ENCODE measurements at regions not wholly inside any gene's neighbourhood (a gene's known extent, or its start where the extent isn't known, plus 50 kb on each side); places are given as distances from the start of the nearest gene placed in this dataset.
A peak's percentile ranks its signal among the peaks of the same experiment; 100 is the strongest.

GRCh38 chr18:56382541-56382940 lies 255.9 kb downstream of the TXNL1 start:
- DNase-seq (ENCODE audit: low read depth in 1 of 2, low spot score in 1 of 2), result no peak
- no peak for TF ChIP-seq JUND (IDR thresholded peaks at IDR 0.05; ENCODE audit: low read depth)
- in situ Hi-C loops (cut with HindIII; ENCODE audit: low pct_unique_long_range_greater_than_20kb, low sequenced_read_pairs), result no loop called here

- DNase-seq (ENCODE audit: low read depth in 1 of 2, low spot score in 1 of 2), result no peak
- in situ Hi-C loops (cut with HindIII; ENCODE audit: low pct_unique_long_range_greater_than_20kb, low sequenced_read_pairs), result no loop called here
- TF ChIP-seq JUND (IDR thresholded peaks at IDR 0.05; ENCODE audit: low read depth), result no peak
Measured at GRCh38 chr18:56381196-56381595, 257.2 kb downstream of the TXNL1 start.

- in situ Hi-C loops (cut with HindIII; ENCODE audit: low pct_unique_long_range_greater_than_20kb, low sequenced_read_pairs), result no loop called here
- no peak for TF ChIP-seq JUND (IDR thresholded peaks at IDR 0.05; ENCODE audit: low read depth)
- DNase-seq (ENCODE audit: low read depth in 1 of 2, low spot score in 1 of 2), result no peak
Measured at GRCh38 chr18:56380685-56381084, 257.7 kb downstream of the TXNL1 start.

- in situ Hi-C loops (cut with HindIII; ENCODE audit: low pct_unique_long_range_greater_than_20kb, low sequenced_read_pairs), result no loop called here
- no peak for TF ChIP-seq JUND (IDR thresholded peaks at IDR 0.05; ENCODE audit: low read depth)
- no peak for DNase-seq (ENCODE audit: low read depth in 1 of 2, low spot score in 1 of 2)
Measured at GRCh38 chr18:56379256-56379655, 259.1 kb downstream of the TXNL1 start.

GRCh38 chr18:56377231-56377630 lies 261.2 kb downstream of the TXNL1 start:
- DNase-seq (ENCODE audit: low read depth in 1 of 2, low spot score in 1 of 2), result no peak
- no peak for TF ChIP-seq JUND (IDR thresholded peaks at IDR 0.05; ENCODE audit: low read depth)
- in situ Hi-C loops (cut with HindIII; ENCODE audit: low pct_unique_long_range_greater_than_20kb, low sequenced_read_pairs), result no loop called here

- in situ Hi-C loops (cut with HindIII; ENCODE audit: low pct_unique_long_range_greater_than_20kb, low sequenced_read_pairs), result no loop called here
- TF ChIP-seq JUND (IDR thresholded peaks at IDR 0.05; ENCODE audit: low read depth), result no peak
- DNase-seq (ENCODE audit: low read depth in 1 of 2, low spot score in 1 of 2), result peak in 1 of 2 experiments; percentile 2
Measured at GRCh38 chr18:56374007-56374655, 264.3 kb downstream of the TXNL1 start.

- DNase-seq (ENCODE audit: low read depth in 1 of 2, low spot score in 1 of 2), result no peak
- in situ Hi-C loops (cut with HindIII; ENCODE audit: low pct_unique_long_range_greater_than_20kb, low sequenced_read_pairs), result no loop called here
- TF ChIP-seq JUND (IDR thresholded peaks at IDR 0.05; ENCODE audit: low read depth), result no peak
Measured at GRCh38 chr18:56373601-56374000, 264.8 kb downstream of the TXNL1 start.

- in situ Hi-C loops (cut with HindIII; ENCODE audit: low pct_unique_long_range_greater_than_20kb, low sequenced_read_pairs), result no loop called here
- no peak for DNase-seq (ENCODE audit: low read depth in 1 of 2, low spot score in 1 of 2)
- TF ChIP-seq JUND (IDR thresholded peaks at IDR 0.05; ENCODE audit: low read depth), result no peak
Measured at GRCh38 chr18:56368066-56368465, 270.3 kb downstream of the TXNL1 start.

GRCh38 chr18:56358608-56359280 lies 279.6 kb downstream of the TXNL1 start:
- no peak for TF ChIP-seq JUND (IDR thresholded peaks at IDR 0.05; ENCODE audit: low read depth)
- in situ Hi-C loops (cut with HindIII; ENCODE audit: low pct_unique_long_range_greater_than_20kb, low sequenced_read_pairs), result no loop called here
- DNase-seq (ENCODE audit: low read depth in 1 of 2, low spot score in 1 of 2), result peak in 1 of 2 experiments; percentile 15

- no peak for TF ChIP-seq JUND (IDR thresholded peaks at IDR 0.05; ENCODE audit: low read depth)
- in situ Hi-C loops (cut with HindIII; ENCODE audit: low pct_unique_long_range_greater_than_20kb, low sequenced_read_pairs), result no loop called here
- DNase-seq (ENCODE audit: low read depth in 1 of 2, low spot score in 1 of 2), result no peak
Measured at GRCh38 chr18:56353663-56354260, 284.6 kb downstream of the TXNL1 start.

- no peak for TF ChIP-seq JUND (IDR thresholded peaks at IDR 0.05; ENCODE audit: low read depth)
- DNase-seq (ENCODE audit: low read depth in 1 of 2, low spot score in 1 of 2), result no peak
- in situ Hi-C loops (cut with HindIII; ENCODE audit: low pct_unique_long_range_greater_than_20kb, low sequenced_read_pairs), result no loop called here
Measured at GRCh38 chr18:56351911-56352500, 286.4 kb downstream of the TXNL1 start.

GRCh38 chr18:56337507-56337906 lies 300.9 kb downstream of the TXNL1 start:
- no peak for DNase-seq (ENCODE audit: low read depth in 1 of 2, low spot score in 1 of 2)
- in situ Hi-C loops (cut with HindIII; ENCODE audit: low pct_unique_long_range_greater_than_20kb, low sequenced_read_pairs), result no loop called here
- no peak for TF ChIP-seq JUND (IDR thresholded peaks at IDR 0.05; ENCODE audit: low read depth)

GRCh38 chr18:56333839-56334238 lies 304.6 kb downstream of the TXNL1 start:
- TF ChIP-seq JUND (IDR thresholded peaks at IDR 0.05; ENCODE audit: low read depth), result no peak
- in situ Hi-C loops (cut with HindIII; ENCODE audit: low pct_unique_long_range_greater_than_20kb, low sequenced_read_pairs), result no loop called here
- DNase-seq (ENCODE audit: low read depth in 1 of 2, low spot score in 1 of 2), result no peak
